ENCODE measurements at regions not wholly inside any gene's neighbourhood (a gene's known extent, or its start where the extent isn't known, plus 50 kb on each side); places are given as distances from the start of the nearest gene placed in this dataset.

DNA sequence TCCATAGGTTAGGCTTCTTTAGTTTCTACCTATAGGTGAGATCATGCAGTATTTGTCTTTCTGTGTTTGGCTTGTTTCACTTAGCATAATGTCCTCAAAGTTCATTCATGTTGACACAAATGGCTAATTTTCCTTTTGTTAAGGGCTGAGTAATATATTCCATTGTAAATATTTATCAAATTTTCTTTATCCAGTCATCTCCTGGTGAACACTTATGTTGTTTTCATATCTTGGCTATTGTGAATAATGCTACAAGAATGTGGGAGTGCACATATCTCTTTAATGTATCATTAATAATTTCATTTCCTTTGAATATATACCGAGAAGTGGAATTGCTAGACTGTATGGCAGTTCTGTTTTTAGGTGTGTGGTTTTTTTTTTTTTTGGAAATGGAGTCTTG is 250.9 kb upstream of the SEMA6D start:
- TF ChIP-seq, protein P1, sequence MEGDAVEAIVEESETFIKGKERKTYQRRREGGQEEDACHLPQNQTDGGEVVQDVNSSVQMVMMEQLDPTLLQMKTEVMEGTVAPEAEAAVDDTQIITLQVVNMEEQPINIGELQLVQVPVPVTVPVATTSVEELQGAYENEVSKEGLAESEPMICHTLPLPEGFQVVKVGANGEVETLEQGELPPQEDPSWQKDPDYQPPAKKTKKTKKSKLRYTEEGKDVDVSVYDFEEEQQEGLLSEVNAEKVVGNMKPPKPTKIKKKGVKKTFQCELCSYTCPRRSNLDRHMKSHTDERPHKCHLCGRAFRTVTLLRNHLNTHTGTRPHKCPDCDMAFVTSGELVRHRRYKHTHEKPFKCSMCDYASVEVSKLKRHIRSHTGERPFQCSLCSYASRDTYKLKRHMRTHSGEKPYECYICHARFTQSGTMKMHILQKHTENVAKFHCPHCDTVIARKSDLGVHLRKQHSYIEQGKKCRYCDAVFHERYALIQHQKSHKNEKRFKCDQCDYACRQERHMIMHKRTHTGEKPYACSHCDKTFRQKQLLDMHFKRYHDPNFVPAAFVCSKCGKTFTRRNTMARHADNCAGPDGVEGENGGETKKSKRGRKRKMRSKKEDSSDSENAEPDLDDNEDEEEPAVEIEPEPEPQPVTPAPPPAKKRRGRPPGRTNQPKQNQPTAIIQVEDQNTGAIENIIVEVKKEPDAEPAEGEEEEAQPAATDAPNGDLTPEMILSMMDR (IDR thresholded peaks at IDR 0.05): no peak
- no peak for TF ChIP-seq POLR2A (IDR thresholded peaks at IDR 0.05)

Measured in adrenal gland (tissue), 5 donors.